ENCODE measurements at regions not wholly inside any gene's neighbourhood (a gene's known extent, or its start where the extent isn't known, plus 50 kb on each side); places are given as distances from the start of the nearest gene placed in this dataset.

GRCh38 chr18:51543658-51544155 is 346.2 kb upstream of the MEX3C start (continued):
- TF ChIP-seq, protein P1, sequence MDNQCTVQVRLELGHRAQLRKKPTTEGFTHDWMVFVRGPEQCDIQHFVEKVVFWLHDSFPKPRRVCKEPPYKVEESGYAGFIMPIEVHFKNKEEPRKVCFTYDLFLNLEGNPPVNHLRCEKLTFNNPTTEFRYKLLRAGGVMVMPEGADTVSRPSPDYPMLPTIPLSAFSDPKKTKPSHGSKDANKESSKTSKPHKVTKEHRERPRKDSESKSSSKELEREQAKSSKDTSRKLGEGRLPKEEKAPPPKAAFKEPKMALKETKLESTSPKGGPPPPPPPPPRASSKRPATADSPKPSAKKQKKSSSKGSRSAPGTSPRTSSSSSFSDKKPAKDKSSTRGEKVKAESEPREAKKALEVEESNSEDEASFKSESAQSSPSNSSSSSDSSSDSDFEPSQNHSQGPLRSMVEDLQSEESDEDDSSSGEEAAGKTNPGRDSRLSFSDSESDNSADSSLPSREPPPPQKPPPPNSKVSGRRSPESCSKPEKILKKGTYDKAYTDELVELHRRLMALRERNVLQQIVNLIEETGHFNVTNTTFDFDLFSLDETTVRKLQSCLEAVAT (IDR thresholded peaks at IDR 0.05): no peak
- TF ChIP-seq SUPT20H (IDR thresholded peaks at IDR 0.05; ENCODE audit: borderline replicate concordance, control insufficient read depth, low read depth, low read length) (no peak), MTA2 (IDR thresholded peaks at IDR 0.05; ENCODE audit: low read depth) (no peak), TCF12 (IDR thresholded peaks at IDR 0.05; ENCODE audit: low read depth, low read length) (no peak), ZNF207 (IDR thresholded peaks at IDR 0.05; ENCODE audit: borderline replicate concordance) (no peak), EGR1 (IDR thresholded peaks at IDR 0.05; ENCODE audit: borderline replicate concordance in 1 of 2, low read depth in 2 of 2, low read length in 2 of 2) (no peak), POU2F2 (IDR thresholded peaks at IDR 0.05; ENCODE audit: borderline replicate concordance, low read depth, low read length) (no peak)
- TF ChIP-seq, protein P2, sequence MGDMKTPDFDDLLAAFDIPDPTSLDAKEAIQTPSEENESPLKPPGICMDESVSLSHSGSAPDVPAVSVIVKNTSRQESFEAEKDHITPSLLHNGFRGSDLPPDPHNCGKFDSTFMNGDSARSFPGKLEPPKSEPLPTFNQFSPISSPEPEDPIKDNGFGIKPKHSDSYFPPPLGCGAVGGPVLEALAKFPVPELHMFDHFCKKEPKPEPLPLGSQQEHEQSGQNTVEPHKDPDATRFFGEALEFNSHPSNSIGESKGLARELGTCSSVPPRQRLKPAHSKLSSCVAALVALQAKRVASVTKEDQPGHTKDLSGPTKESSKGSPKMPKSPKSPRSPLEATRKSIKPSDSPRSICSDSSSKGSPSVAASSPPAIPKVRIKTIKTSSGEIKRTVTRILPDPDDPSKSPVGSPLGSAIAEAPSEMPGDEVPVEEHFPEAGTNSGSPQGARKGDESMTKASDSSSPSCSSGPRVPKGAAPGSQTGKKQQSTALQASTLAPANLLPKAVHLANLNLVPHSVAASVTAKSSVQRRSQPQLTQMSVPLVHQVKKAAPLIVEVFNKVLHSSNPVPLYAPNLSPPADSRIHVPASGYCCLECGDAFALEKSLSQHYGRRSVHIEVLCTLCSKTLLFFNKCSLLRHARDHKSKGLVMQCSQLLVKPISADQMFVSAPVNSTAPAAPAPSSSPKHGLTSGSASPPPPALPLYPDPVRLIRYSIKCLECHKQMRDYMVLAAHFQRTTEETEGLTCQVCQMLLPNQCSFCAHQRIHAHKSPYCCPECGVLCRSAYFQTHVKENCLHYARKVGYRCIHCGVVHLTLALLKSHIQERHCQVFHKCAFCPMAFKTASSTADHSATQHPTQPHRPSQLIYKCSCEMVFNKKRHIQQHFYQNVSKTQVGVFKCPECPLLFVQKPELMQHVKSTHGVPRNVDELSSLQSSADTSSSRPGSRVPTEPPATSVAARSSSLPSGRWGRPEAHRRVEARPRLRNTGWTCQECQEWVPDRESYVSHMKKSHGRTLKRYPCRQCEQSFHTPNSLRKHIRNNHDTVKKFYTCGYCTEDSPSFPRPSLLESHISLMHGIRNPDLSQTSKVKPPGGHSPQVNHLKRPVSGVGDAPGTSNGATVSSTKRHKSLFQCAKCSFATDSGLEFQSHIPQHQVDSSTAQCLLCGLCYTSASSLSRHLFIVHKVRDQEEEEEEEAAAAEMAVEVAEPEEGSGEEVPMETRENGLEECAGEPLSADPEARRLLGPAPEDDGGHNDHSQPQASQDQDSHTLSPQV (IDR thresholded peaks at IDR 0.05): no peak
- TF ChIP-seq, protein P3, sequence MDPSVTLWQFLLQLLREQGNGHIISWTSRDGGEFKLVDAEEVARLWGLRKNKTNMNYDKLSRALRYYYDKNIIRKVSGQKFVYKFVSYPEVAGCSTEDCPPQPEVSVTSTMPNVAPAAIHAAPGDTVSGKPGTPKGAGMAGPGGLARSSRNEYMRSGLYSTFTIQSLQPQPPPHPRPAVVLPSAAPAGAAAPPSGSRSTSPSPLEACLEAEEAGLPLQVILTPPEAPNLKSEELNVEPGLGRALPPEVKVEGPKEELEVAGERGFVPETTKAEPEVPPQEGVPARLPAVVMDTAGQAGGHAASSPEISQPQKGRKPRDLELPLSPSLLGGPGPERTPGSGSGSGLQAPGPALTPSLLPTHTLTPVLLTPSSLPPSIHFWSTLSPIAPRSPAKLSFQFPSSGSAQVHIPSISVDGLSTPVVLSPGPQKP (IDR thresholded peaks at IDR 0.05; ENCODE audit: low read depth, low read length): no peak
- TF ChIP-seq, protein P4, sequence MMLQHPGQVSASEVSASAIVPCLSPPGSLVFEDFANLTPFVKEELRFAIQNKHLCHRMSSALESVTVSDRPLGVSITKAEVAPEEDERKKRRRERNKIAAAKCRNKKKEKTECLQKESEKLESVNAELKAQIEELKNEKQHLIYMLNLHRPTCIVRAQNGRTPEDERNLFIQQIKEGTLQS (IDR thresholded peaks at IDR 0.05; ENCODE audit: borderline replicate concordance, extremely low read depth, low read depth, low read length): no peak

Measured in GM12878 (cell line).